ENCODE measurements at regions not wholly inside any gene's neighbourhood (a gene's known extent, or its start where the extent isn't known, plus 50 kb on each side); places are given as distances from the start of the nearest gene placed in this dataset.

DNA sequence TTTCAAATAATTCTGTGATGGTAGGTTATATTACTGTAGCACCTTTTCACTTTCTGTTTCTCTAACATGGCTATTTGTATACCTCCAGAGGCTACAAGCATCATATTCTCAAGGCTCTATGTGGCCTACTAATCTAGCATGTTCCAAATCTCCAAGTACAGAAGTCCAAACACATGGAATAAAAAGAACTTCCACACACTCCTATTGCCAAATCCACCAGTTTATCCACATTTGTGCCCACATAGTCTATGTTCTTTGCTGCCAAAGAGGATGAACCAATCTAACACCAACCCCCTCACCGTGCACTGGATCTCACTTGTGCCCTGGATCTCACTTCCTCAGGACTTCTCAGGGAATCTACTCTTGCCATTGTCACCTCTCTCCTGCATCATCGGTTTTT, 247.3 kb upstream of the RBBP8 start:
- TF ChIP-seq CTCF (conservative IDR thresholded peaks at IDR 0.05; ENCODE audit: low read depth, low read length) = no peak
- no peak for TF ChIP-seq EZH2 (IDR thresholded peaks at IDR 0.05; ENCODE audit: borderline replicate concordance, low read depth, low read length, poor library complexity, severe bottlenecking)
- H3K4me1 ChIP-seq (ENCODE audit: insufficient read depth, low read length, poor library complexity, severe bottlenecking) = no peaks in the 10 kb centered on the region
- peaks cover 7% of the 10 kb centered on the region for H3K27me3 ChIP-seq (replicated peaks; ENCODE audit: insufficient read depth, low read depth, low read length, poor library complexity)
- no peak overlapping the region for H3K27ac ChIP-seq (ENCODE audit: low read depth, low read length, poor library complexity, severe bottlenecking)
- CTCF ChIA-PET = no interaction called here
- no peaks in the 10 kb centered on the region for H3K9me3 ChIP-seq (ENCODE audit: low read depth, low read length, poor library complexity, severe bottlenecking)
- intact Hi-C loops (cut with micrococcal nuclease; ENCODE audit: unreplicated experiment) = loop anchor here (10.0 kb wide), 1 partner anchor 81 kb away; no protein-coding TSS in a partner anchor
- no TSS peak for BruUV-seq (replicated peaks)
- no peaks in the 10 kb centered on the region for H3K36me3 ChIP-seq (ENCODE audit: insufficient read depth, low read length, poor library complexity, severe bottlenecking)
- no peak overlapping the region for H3K4me3 ChIP-seq (ENCODE audit: low read depth, low read length, poor library complexity, severe bottlenecking)
- POLR2A ChIA-PET (ENCODE audit: low non-redundant PET) = no interaction called here
- DNase-seq (ENCODE audit: low spot score) = no peak

GRCh38 chr18:22687892-22688680, 245.0 kb upstream of the RBBP8 start:
- Histone ChIP-seq H3K9me3 (ENCODE audit: low read depth, low read length, poor library complexity, severe bottlenecking) (no peaks in the 10 kb centered on the region), H3K4me1 (ENCODE audit: insufficient read depth, low read length, poor library complexity, severe bottlenecking) (no peaks in the 10 kb centered on the region), H3K36me3 (ENCODE audit: insufficient read depth, low read length, poor library complexity, severe bottlenecking) (no peaks in the 10 kb centered on the region), H3K4me3 (ENCODE audit: low read depth, low read length, poor library complexity, severe bottlenecking) (no peak overlapping the region), H3K27me3 (replicated peaks; ENCODE audit: insufficient read depth, low read depth, low read length, poor library complexity) (no peaks in the 10 kb centered on the region), H3K27ac (ENCODE audit: low read depth, low read length, poor library complexity, severe bottlenecking) (no peak overlapping the region)
- no TSS peak for BruUV-seq (replicated peaks)
- no peak for DNase-seq (ENCODE audit: low spot score)
- no peak for TF ChIP-seq EZH2 (IDR thresholded peaks at IDR 0.05; ENCODE audit: borderline replicate concordance, low read depth, low read length, poor library complexity, severe bottlenecking)
- TF ChIP-seq CTCF (conservative IDR thresholded peaks at IDR 0.05; ENCODE audit: low read depth, low read length) = no peak
- intact Hi-C loops (cut with micrococcal nuclease; ENCODE audit: unreplicated experiment) = loop anchor here (10.0 kb wide), 1 partner anchor 83 kb away; no protein-coding TSS in a partner anchor
- CTCF ChIA-PET = no interaction called here
- POLR2A ChIA-PET (ENCODE audit: low non-redundant PET) = no interaction called here

GRCh38 chr18:22688877-22689496, 244.1 kb upstream of the RBBP8 start:
- Histone ChIP-seq H3K27me3 (replicated peaks; ENCODE audit: insufficient read depth, low read depth, low read length, poor library complexity) (no peaks in the 10 kb centered on the region), H3K4me3 (ENCODE audit: low read depth, low read length, poor library complexity, severe bottlenecking) (no peak overlapping the region), H3K27ac (ENCODE audit: low read depth, low read length, poor library complexity, severe bottlenecking) (no peak overlapping the region), H3K9me3 (ENCODE audit: low read depth, low read length, poor library complexity, severe bottlenecking) (no peaks in the 10 kb centered on the region), H3K36me3 (ENCODE audit: insufficient read depth, low read length, poor library complexity, severe bottlenecking) (no peaks in the 10 kb centered on the region), H3K4me1 (ENCODE audit: insufficient read depth, low read length, poor library complexity, severe bottlenecking) (no peaks in the 10 kb centered on the region)
- intact Hi-C loops (cut with micrococcal nuclease; ENCODE audit: unreplicated experiment) = loop anchor here (10.0 kb wide), 1 partner anchor 84 kb away; no protein-coding TSS in a partner anchor
- no peak for DNase-seq (ENCODE audit: low spot score)
- ChIA-PET CTCF (interaction anchor here (0.6 kb wide), 1 partner anchor 359 kb away, joined by 4 read pairs; no protein-coding TSS in a partner anchor), POLR2A (ENCODE audit: low non-redundant PET) (no interaction called here)
- BruUV-seq (replicated peaks) = no TSS peak
- TF ChIP-seq CTCF (conservative IDR thresholded peaks at IDR 0.05; ENCODE audit: low read depth, low read length) = no peak
- TF ChIP-seq EZH2 (IDR thresholded peaks at IDR 0.05; ENCODE audit: borderline replicate concordance, low read depth, low read length, poor library complexity, severe bottlenecking) = no peak
